ENCODE measurements at regions not wholly inside any gene's neighbourhood (a gene's known extent, or its start where the extent isn't known, plus 50 kb on each side); places are given as distances from the start of the nearest gene placed in this dataset.
A peak's percentile ranks its signal among the peaks of the same experiment; 100 is the strongest.

GRCh38 chr3:55247666-55248065, 239.4 kb downstream of the WNT5A start:
- Histone ChIP-seq H2AFZ (ENCODE audit: low read length) (no peak overlapping the region), H3K27ac (ENCODE audit: low read depth, low read length) (no peak overlapping the region), H3K4me3 (ENCODE audit: insufficient read depth, low read length) (no peak overlapping the region), H3K9me3 (ENCODE audit: low read depth, low read length) (no peaks in the 10 kb centered on the region), H4K20me1 (ENCODE audit: insufficient read depth, low read length) (no peaks in the 10 kb centered on the region), H3K4me2 (ENCODE audit: insufficient read depth, low read length) (no peak overlapping the region), H3K27me3 (ENCODE audit: insufficient read depth, low read length) (no peaks in the 10 kb centered on the region), H3K79me2 (ENCODE audit: insufficient read depth, low read length) (no peaks in the 10 kb centered on the region), H3K4me1 (ENCODE audit: insufficient read depth, low read length) (peaks cover 7% of the 10 kb centered on the region), H3K36me3 (ENCODE audit: insufficient read depth, low read length) (no peaks in the 10 kb centered on the region)
- DNase-seq (ENCODE audit: insufficient read length, low spot score, missing footprints), result no peak
- no peak for TF ChIP-seq CTCF (IDR thresholded peaks at IDR 0.05; ENCODE audit: extremely low read depth, low read depth, low read length)

GRCh38 chr3:55246033-55246432, 241.1 kb downstream of the WNT5A start:
- Histone ChIP-seq H3K27ac (ENCODE audit: low read depth, low read length) (peak overlapping the region; percentile 3), H3K9me3 (ENCODE audit: low read depth, low read length) (no peaks in the 10 kb centered on the region), H3K4me3 (ENCODE audit: insufficient read depth, low read length) (peak overlapping the region; percentile 52), H3K27me3 (ENCODE audit: insufficient read depth, low read length) (no peaks in the 10 kb centered on the region), H3K36me3 (ENCODE audit: insufficient read depth, low read length) (no peaks in the 10 kb centered on the region), H3K4me2 (ENCODE audit: insufficient read depth, low read length) (peak overlapping the region; percentile 78), H3K79me2 (ENCODE audit: insufficient read depth, low read length) (no peaks in the 10 kb centered on the region), H2AFZ (ENCODE audit: low read length) (peak overlapping the region; percentile 70), H3K4me1 (ENCODE audit: insufficient read depth, low read length) (peaks cover 7% of the 10 kb centered on the region), H4K20me1 (ENCODE audit: insufficient read depth, low read length) (no peaks in the 10 kb centered on the region)
- DNase-seq (ENCODE audit: insufficient read length, low spot score, missing footprints), result peak; percentile 30
- no peak for TF ChIP-seq CTCF (IDR thresholded peaks at IDR 0.05; ENCODE audit: extremely low read depth, low read depth, low read length)

DNA sequence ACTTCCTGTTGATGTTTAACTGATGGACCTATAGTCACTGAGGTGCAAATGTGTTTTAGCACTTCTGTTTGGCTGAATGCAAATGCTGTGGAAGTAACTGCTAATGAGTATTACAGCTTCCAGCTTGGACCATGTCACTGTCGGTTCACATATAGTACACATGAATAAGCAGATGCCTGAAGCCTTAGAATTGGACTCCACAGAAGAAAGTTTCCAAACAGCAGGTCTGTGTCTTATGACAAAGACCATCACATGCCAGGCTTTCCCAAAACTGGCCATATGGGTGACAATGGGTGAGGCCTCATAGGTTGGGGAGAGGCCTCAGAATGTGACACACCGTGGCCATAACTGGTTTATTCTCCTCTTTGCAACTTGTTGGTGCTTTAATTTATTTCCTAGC, 241.8 kb downstream of the WNT5A start:
- Histone ChIP-seq H3K4me3 (ENCODE audit: insufficient read depth, low read length) (no peak overlapping the region), H3K4me2 (ENCODE audit: insufficient read depth, low read length) (peak overlapping the region; percentile 78), H3K27ac (ENCODE audit: low read depth, low read length) (peak overlapping the region; percentile 3), H3K79me2 (ENCODE audit: insufficient read depth, low read length) (no peaks in the 10 kb centered on the region), H2AFZ (ENCODE audit: low read length) (peak overlapping the region; percentile 70), H4K20me1 (ENCODE audit: insufficient read depth, low read length) (no peaks in the 10 kb centered on the region), H3K4me1 (ENCODE audit: insufficient read depth, low read length) (peaks cover 7% of the 10 kb centered on the region), H3K9me3 (ENCODE audit: low read depth, low read length) (no peaks in the 10 kb centered on the region), H3K27me3 (ENCODE audit: insufficient read depth, low read length) (no peaks in the 10 kb centered on the region), H3K36me3 (ENCODE audit: insufficient read depth, low read length) (no peaks in the 10 kb centered on the region)
- no peak for DNase-seq (ENCODE audit: insufficient read length, low spot score, missing footprints)
- no peak for TF ChIP-seq CTCF (IDR thresholded peaks at IDR 0.05; ENCODE audit: extremely low read depth, low read depth, low read length)

- H3K4me3 ChIP-seq (ENCODE audit: insufficient read depth, low read length), result no peak overlapping the region
- no peak overlapping the region for H2AFZ ChIP-seq (ENCODE audit: low read length)
- H3K36me3 ChIP-seq (ENCODE audit: insufficient read depth, low read length), result no peaks in the 10 kb centered on the region
- no peak overlapping the region for H3K4me2 ChIP-seq (ENCODE audit: insufficient read depth, low read length)
- no peaks in the 10 kb centered on the region for H3K79me2 ChIP-seq (ENCODE audit: insufficient read depth, low read length)
- DNase-seq (ENCODE audit: insufficient read length, low spot score, missing footprints), result no peak
- peaks cover 7% of the 10 kb centered on the region for H3K4me1 ChIP-seq (ENCODE audit: insufficient read depth, low read length)
- no peaks in the 10 kb centered on the region for H3K9me3 ChIP-seq (ENCODE audit: low read depth, low read length)
- no peak for TF ChIP-seq CTCF (IDR thresholded peaks at IDR 0.05; ENCODE audit: extremely low read depth, low read depth, low read length)
- no peaks in the 10 kb centered on the region for H4K20me1 ChIP-seq (ENCODE audit: insufficient read depth, low read length)
- H3K27me3 ChIP-seq (ENCODE audit: insufficient read depth, low read length), result no peaks in the 10 kb centered on the region
- H3K27ac ChIP-seq (ENCODE audit: low read depth, low read length), result no peak overlapping the region
These were observed 242.9 kb downstream of the WNT5A start for GRCh38 chr3:55244247-55244646.
